Ishikawa (cell line): ENCODE measurements at regions not wholly inside any gene's neighbourhood (a gene's known extent, or its start where the extent isn't known, plus 50 kb on each side); places are given as distances from the start of the nearest gene placed in this dataset.

Experiments
- CEBPB ChIP-seq: IDR thresholded peaks from 2 replicates; pipeline ENCODE4 v1.6.1; 2012
- CREB1 ChIP-seq: IDR thresholded peaks from 2 replicates; pipeline ENCODE4 v1.6.1; 2012; ENCODE audit warnings: low read depth
- EP300 ChIP-seq: IDR thresholded peaks from 2 replicates; pipeline ENCODE4 v1.6.1; 2012; ENCODE audit warnings: borderline replicate concordance
- FOXM1 ChIP-seq: IDR thresholded peaks from 2 replicates; pipeline ENCODE4 v1.6.1; 2012; ENCODE audit warnings: low read depth, borderline replicate concordance
- MAX ChIP-seq: IDR thresholded peaks from 2 replicates; pipeline ENCODE4 v1.6.1; 2012
- RAD21 ChIP-seq: IDR thresholded peaks from 2 replicates; pipeline ENCODE4 v1.6.1; 2012; ENCODE audit warnings: low read depth
- REST ChIP-seq: IDR thresholded peaks from 2 replicates; pipeline ENCODE4 v1.6.1; 2012; ENCODE audit warnings: low read depth, mild to moderate bottlenecking
- TAF1 ChIP-seq: IDR thresholded peaks from 2 replicates; pipeline ENCODE4 v1.6.1; 2012; ENCODE audit warnings: low read depth, mild to moderate bottlenecking
- TCF12 ChIP-seq: IDR thresholded peaks from 2 replicates; pipeline ENCODE4 v1.6.1; 2012; ENCODE audit warnings: low read depth
- TEAD4 ChIP-seq: IDR thresholded peaks from 2 replicates; pipeline ENCODE4 v1.6.1; 2012
- USF1 ChIP-seq: IDR thresholded peaks from 2 replicates; pipeline ENCODE4 v1.6.1; 2012
- YY1 ChIP-seq: IDR thresholded peaks from 2 replicates; pipeline ENCODE4 v1.6.1; 2012; ENCODE audit warnings: low read depth
- ZBTB7A ChIP-seq: IDR thresholded peaks from 2 replicates; pipeline ENCODE4 v1.6.1; 2012; ENCODE audit warnings: low read depth

- TF ChIP-seq YY1 (no peak), REST (no peak), EP300 (no peak), TAF1 (no peak), MAX (no peak), TCF12 (no peak), CEBPB (no peak), CREB1 (no peak), ZBTB7A (no peak), USF1 (no peak), FOXM1 (no peak), TEAD4 (no peak), RAD21 (no peak)
Measured at GRCh38 chr15:26224266-26224665, 361.1 kb upstream of the ATP10A start.
